Right lobe of liver (tissue), 6 donors: ENCODE measurements at regions not wholly inside any gene's neighbourhood (a gene's known extent, or its start where the extent isn't known, plus 50 kb on each side); places are given as distances from the start of the nearest gene placed in this dataset.

Experiments
- ATAC-seq, 4 donors: fragments of 200-7000 bp; cut with Tn5 transposase; one replicate each; pipeline ENCODE4 v1.9.1; 2020; ENCODE audit warnings: mild to moderate bottlenecking in 4 of 4, moderate library complexity in 4 of 4
- DNase-seq, 3 donors: peaks; one replicate each; pipeline ENCODE4 v3.0.0-alpha.2; 2020
- H3K27ac ChIP-seq, 3 donors: fragments of 200-600 bp; one replicate each; pipeline ENCODE4 v1.8.0; 2022
- H3K27me3 ChIP-seq, 2 donors: fragments of 200-600 bp; one replicate each; pipeline ENCODE4 v1.8.0; 2022
- H3K36me3 ChIP-seq, 4 donors: fragments of 200-600 bp; sonication (generic) in 1 of 4; one replicate each; pipeline versions ENCODE4 v1.5.1 to v1.8.0; 2017 to 2022; ENCODE audit warnings: control low read depth in 1 of 4
- H3K4me1 ChIP-seq, 4 donors: fragments of 200-600 bp; sonication (generic) in 1 of 4; one replicate each; pipeline versions ENCODE4 v1.5.1 to v1.8.0; 2017 to 2022; ENCODE audit warnings: control low read depth in 1 of 4
- H3K4me3 ChIP-seq, 3 donors: fragments of 200-600 bp; one replicate each; pipeline ENCODE4 v1.8.0; 2022
- H3K9me3 ChIP-seq, 4 donors: fragments of 200-600 bp; sonication (generic) in 1 of 4; one replicate each; pipeline versions ENCODE4 v1.5.1 to v1.8.0; 2017 to 2022; ENCODE audit warnings: control low read depth in 1 of 4
- POLR2A ChIP-seq: fragments of 450-650 bp; IDR thresholded peaks from one replicate; pipeline ENCODE4 v1.6.1; 2017; ENCODE audit warnings: antibody characterized with exemption, mild to moderate bottlenecking
- whole genome bisulfite sequencing: methylation state at CpG from one replicate; pipeline ENCODE4 v1.1.6; 2018; ENCODE audit warnings: low coverage, low lambda C conversion rate; ENCODE audit not compliant: insufficient coverage; ENCODE audit errors: missing lambda C conversion rate; 5-methylcytosine and 5-hydroxymethylcytosine counted together
- intact Hi-C, 2 donors: fragments of 100-400 bp; cut with DNase I; formaldehyde crosslinking; loops; one replicate each; pipeline versions ENCODE4 v1.11.2 to v1.14.1; 2022
- TF ChIP-seq, protein P1 (sequence below), 4 donors: fragments of 200-600 bp in 3 of 4; fragments of 450-650 bp in 1 of 4; IDR thresholded peaks; one replicate each; pipeline versions ENCODE4 v1.5.1 to v1.8.0; 2016 to 2022; ENCODE audit warnings: antibody characterized with exemption in 4 of 4, mild to moderate bottlenecking in 2 of 4
- donor health status: DM: no; HTN: yes; CAD: no.
- donor health status: DM: no; HTN: no; CAD: no.
- donor health status: DM: no; HTN: no; CAD: no.
- donor health status: DM: no; HTN: yes; CAD: no.
- donor health status: DM: no; HTN: yes; CAD: no.

DNA sequence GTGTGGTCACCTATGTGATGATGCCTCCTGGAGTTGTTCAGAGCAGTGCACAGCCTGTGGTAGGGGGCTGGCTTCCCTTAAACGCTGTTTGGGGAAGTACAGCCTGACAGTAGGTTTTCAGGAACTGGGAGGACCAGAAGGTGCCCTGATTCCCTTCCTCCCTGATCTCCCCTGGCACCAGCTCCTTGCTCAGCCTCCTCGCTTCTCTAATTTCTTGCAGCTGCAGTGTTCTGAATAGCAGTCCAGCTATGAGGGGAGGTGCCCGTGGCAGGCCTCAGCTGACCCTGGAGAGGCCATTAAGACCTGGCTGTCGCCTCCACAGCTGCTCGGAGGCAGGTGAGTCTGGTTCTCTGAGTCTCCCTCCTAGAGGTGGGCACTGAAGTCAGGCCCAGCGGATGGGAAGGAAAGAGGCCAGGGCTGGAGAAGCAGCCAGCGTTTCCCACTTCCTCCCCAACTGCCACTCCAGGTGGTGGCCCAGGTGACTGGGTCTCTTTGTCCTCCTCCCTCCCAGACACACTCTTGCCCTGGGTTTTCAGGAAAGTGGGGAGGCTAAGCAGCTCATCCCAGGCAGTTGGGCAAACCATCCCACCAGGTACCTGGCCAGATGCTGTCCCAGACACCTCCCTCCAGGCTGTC lies 52.0 kb upstream of the RPL11 start:
- Histone ChIP-seq H3K4me3 (no peak overlapping the region), H3K27me3 (no peaks in the 10 kb centered on the region), H3K9me3 (no peaks in the 10 kb centered on the region), H3K27ac (no peak overlapping the region), H3K4me1 (peaks cover 0 to 4% (median 0%) of the 10 kb centered on the region in 4 donors), H3K36me3 (no peaks in the 10 kb centered on the region)
- intact Hi-C loops = loop anchor here (5.0 kb wide), 2 partner anchors 92 to 97 kb away; no protein-coding TSS in a partner anchor
- WGBS = 50% methylated on average over 2 of the region's 7 CpGs
- DNase-seq (no peak), ATAC-seq (no peak)
- TF ChIP-seq, protein P1, sequence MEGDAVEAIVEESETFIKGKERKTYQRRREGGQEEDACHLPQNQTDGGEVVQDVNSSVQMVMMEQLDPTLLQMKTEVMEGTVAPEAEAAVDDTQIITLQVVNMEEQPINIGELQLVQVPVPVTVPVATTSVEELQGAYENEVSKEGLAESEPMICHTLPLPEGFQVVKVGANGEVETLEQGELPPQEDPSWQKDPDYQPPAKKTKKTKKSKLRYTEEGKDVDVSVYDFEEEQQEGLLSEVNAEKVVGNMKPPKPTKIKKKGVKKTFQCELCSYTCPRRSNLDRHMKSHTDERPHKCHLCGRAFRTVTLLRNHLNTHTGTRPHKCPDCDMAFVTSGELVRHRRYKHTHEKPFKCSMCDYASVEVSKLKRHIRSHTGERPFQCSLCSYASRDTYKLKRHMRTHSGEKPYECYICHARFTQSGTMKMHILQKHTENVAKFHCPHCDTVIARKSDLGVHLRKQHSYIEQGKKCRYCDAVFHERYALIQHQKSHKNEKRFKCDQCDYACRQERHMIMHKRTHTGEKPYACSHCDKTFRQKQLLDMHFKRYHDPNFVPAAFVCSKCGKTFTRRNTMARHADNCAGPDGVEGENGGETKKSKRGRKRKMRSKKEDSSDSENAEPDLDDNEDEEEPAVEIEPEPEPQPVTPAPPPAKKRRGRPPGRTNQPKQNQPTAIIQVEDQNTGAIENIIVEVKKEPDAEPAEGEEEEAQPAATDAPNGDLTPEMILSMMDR (IDR thresholded peaks at IDR 0.05) = no peak
- TF ChIP-seq POLR2A = no peak

DNA sequence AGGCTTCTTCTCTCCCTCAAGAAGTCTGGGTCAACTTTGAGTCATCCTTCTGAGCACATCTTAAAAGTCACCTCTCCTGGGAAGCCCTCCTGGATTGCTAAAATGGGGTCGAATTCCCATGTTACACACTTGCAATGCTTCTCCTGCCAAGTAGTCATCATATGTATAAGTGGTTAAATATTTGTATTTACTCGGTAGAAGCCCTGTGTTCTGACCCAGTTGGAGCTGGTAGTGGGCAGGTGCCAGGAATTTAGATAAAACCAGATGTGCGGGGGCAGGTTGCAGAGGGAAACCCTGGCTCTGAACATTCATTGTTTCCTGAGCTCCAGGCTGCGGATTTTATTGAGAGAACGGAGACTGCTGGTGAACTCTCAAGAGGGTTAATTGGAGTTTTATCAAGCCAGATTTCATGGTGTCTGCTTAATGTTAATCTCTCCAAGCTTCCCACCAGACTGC lies 52.8 kb upstream of the RPL11 start:
- Histone ChIP-seq H3K27me3 (no peaks in the 10 kb centered on the region), H3K36me3 (no peaks in the 10 kb centered on the region), H3K27ac (no peak overlapping the region), H3K4me1 (peaks cover 0 to 4% (median 0%) of the 10 kb centered on the region in 4 donors), H3K4me3 (no peak overlapping the region), H3K9me3 (no peaks in the 10 kb centered on the region)
- no peak for ATAC-seq
- DNase-seq = no peak
- WGBS = 19% methylated on average over 3 of the region's 5 CpGs
- intact Hi-C loops = loop anchor here (5.0 kb wide), 2 partner anchors 92 to 97 kb away; no protein-coding TSS in a partner anchor
- TF ChIP-seq, protein P1 (IDR thresholded peaks at IDR 0.05) = no peak

DNA sequence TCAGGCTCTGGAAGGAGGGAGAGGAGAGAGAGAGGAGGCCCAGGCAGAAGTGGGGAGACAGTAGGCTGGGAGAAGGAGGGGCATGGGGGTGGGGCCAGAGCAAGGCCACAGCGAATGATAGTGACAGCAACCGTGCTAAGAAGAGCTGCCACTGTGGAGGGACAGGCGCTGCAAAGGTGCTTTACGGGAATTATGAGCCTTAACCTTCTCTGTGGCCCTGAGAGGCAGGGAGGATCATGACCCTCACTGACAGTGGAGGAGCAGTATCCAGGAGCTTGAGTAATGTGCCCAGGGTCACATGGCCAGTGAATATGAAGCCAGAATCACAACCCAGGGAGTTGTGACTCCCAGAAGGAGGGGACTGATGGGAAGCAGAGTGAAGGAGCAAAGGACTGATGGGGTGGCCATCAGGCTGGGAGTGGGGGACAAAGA lies 53.4 kb upstream of the RPL11 start:
- Histone ChIP-seq H3K27me3 (no peaks in the 10 kb centered on the region), H3K36me3 (no peaks in the 10 kb centered on the region), H3K4me3 (no peak overlapping the region), H3K9me3 (no peaks in the 10 kb centered on the region), H3K4me1 (peaks cover 0 to 4% (median 0%) of the 10 kb centered on the region in 4 donors), H3K27ac (no peak overlapping the region)
- ATAC-seq (no peak), DNase-seq (no peak)
- no peak for TF ChIP-seq POLR2A
- TF ChIP-seq, protein P1 (IDR thresholded peaks at IDR 0.05) = no peak
- intact Hi-C loops = loop anchor here (5.0 kb wide), 2 partner anchors 91 to 96 kb away; no protein-coding TSS in a partner anchor
- WGBS = 64% methylated on average over 4 of the region's 4 CpGs

DNA sequence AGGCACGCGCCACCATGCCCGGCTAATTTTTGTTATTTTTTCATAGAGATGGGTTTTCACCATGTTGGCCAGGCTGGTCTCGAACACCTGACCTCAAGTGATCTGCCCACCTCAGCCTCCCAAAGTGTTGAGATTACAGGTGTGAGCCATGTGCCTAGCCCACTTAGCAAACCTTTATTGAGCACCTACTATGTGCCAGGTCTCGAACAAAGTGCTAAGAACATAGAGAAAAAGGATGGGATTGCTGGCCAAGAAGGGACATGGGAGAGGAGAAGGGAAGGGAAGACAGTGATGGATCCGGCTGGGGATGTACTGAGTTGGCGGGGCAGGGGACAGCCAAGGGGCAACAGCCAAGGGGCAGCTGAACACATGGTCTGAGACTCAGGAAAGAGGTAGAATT lies 55.6 kb upstream of the RPL11 start:
- H3K9me3 ChIP-seq = no peaks in the 10 kb centered on the region
- TF ChIP-seq POLR2A = no peak
- TF ChIP-seq, protein P1 (IDR thresholded peaks at IDR 0.05) = no peak
- H3K27me3 ChIP-seq = no peaks in the 10 kb centered on the region
- no peak for DNase-seq
- H3K4me1 ChIP-seq = peaks cover 0 to 4% (median 0%) of the 10 kb centered on the region in 4 donors
- ATAC-seq = no peak
- H3K27ac ChIP-seq = no peak overlapping the region
- H3K36me3 ChIP-seq = no peaks in the 10 kb centered on the region
- WGBS = 81% methylated on average over 6 of the region's 7 CpGs
- no peak overlapping the region for H3K4me3 ChIP-seq
- intact Hi-C loops = loop anchor here (5.0 kb wide), 2 partner anchors 89 to 94 kb away; no protein-coding TSS in a partner anchor
